Spleen (tissue), 11 donors: ENCODE measurements at regions not wholly inside any gene's neighbourhood (a gene's known extent, or its start where the extent isn't known, plus 50 kb on each side); places are given as distances from the start of the nearest gene placed in this dataset.

ENCODE experiments used
- DNase-seq: peaks from one replicate; pipeline ENCODE4 v3.0.0-alpha.2; 2020
- H3K27ac ChIP-seq, 8 donors: fragments of 200-600 bp; sonication (generic) in 7 of 8; 1 replicate in 4 of 8; 2 replicates in 4 of 8; pipeline versions ENCODE4 v1.5.0 to v1.8.0; 2016 to 2021; ENCODE audit warnings: inconsistent platforms in 4 of 8, mild to moderate bottlenecking in 4 of 8, moderate library complexity in 1 of 8
- H3K27me3 ChIP-seq, 7 donors: fragments of 200-600 bp; sonication (generic) in 6 of 7; replicated peaks in 1 of 7; 1 replicate in 4 of 7; 2 replicates in 3 of 7; pipeline versions ENCODE4 v1.5.0 to v1.8.0; 2016 to 2021; ENCODE audit warnings: inconsistent platforms in 3 of 7, mild to moderate bottlenecking in 1 of 7
- H3K36me3 ChIP-seq, 6 donors: fragments of 200-600 bp; sonication (generic) in 5 of 6; 1 replicate in 4 of 6; 2 replicates in 2 of 6; pipeline versions ENCODE4 v1.5.0 to v1.8.0; 2016 to 2021; ENCODE audit warnings: inconsistent platforms in 2 of 6
- H3K4me1 ChIP-seq, 6 donors: fragments of 200-600 bp; sonication (generic) in 5 of 6; 1 replicate in 3 of 6; 2 replicates in 3 of 6; pipeline versions ENCODE4 v1.5.0 to v1.8.0; 2016 to 2021; ENCODE audit warnings: inconsistent platforms in 3 of 6
- H3K4me3 ChIP-seq, 8 donors: fragments of 200-600 bp; sonication (generic) in 7 of 8; 1 replicate in 4 of 8; 2 replicates in 4 of 8; pipeline versions ENCODE4 v1.5.0 to v1.8.0; 2016 to 2021; ENCODE audit warnings: inconsistent platforms in 4 of 8, mild to moderate bottlenecking in 4 of 8, moderate library complexity in 2 of 8
- H3K9me3 ChIP-seq, 8 donors: fragments of 200-600 bp; sonication (generic) in 7 of 8; 1 replicate in 4 of 8; 2 replicates in 4 of 8; pipeline versions ENCODE4 v1.5.0 to v1.8.0; 2016 to 2021; ENCODE audit warnings: inconsistent platforms in 4 of 8
- CTCF ChIP-seq, 11 experiments: fragments of 200-600 bp in 7 of 11; fragments of 450-650 bp in 4 of 11; sonication (generic) in 4 of 11; IDR thresholded peaks in 8 of 11; conservative IDR thresholded peaks in 3 of 11; 1 replicate in 7 of 11; 2 replicates in 4 of 11; pipeline versions ENCODE4 v1.4.0 to v1.8.0; 2016 to 2021; ENCODE audit warnings: antibody characterized with exemption in 11 of 11, inconsistent platforms in 4 of 11, mild to moderate bottlenecking in 1 of 11
- POLR2A ChIP-seq, 3 donors: fragments of 450-650 bp; IDR thresholded peaks; one replicate each; pipeline ENCODE4 v1.5.1; 2017; ENCODE audit warnings: antibody characterized with exemption in 3 of 3, mild to moderate bottlenecking in 1 of 3
- POLR2AphosphoS5 ChIP-seq, 3 donors: sonication (generic); formaldehyde crosslinking; IDR thresholded peaks; one replicate each; pipeline ENCODE4 v1.5.1; 2017; ENCODE audit warnings: antibody characterized with exemption in 3 of 3
- WGBS, 5 donors: extraction: QIAGEN DNeasy Blood & Tissue Kit in 3 of 5; methylation state at CpG; one replicate each; pipeline versions ENCODE4 v1.1.5 to v1.1.7; 2013 to 2018; 5-methylcytosine and 5-hydroxymethylcytosine counted together
- intact Hi-C: fragments of 100-400 bp; cut with DNase I; formaldehyde crosslinking; loops from one replicate; pipeline ENCODE4 v1.15.0; 2023; ENCODE audit warnings: low total_unique reads
- donor health status: healthy with polysubstance abuse.
- donor health status: DM: no; HTN: no; CAD: no; lungs with moderate emphysema.
- donor health status: DM: no; HTN: no; CAD: no.
- donor health status: Bipolar disorder and iron deficiency.
- donor health status: healthy.
- donor health status: DM: no; HTN: no; CAD: no.
- donor health status: DM: yes; HTN: yes; CAD: no.

DNA sequence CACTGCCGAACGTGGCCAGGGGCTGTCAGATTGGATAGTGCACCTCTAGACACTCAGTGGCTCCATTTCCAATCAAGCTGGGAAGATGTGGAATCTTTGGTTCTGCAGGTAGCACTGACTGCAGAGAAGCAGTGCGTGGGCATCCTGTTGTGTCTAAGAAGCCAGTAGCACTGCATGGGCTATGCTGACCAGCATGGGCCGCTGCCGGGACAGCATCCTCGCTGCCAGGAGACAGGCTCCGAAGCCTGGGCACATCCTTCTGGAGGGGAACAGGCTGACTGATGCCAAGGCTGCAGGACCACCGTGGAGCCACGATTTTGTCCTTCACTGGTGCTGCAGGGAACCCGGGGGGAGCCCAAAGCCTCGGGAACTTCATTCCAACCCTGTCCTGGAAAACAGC, 649.4 kb downstream of the NPHP4 start:
- DNase-seq: no peak
- H3K4me3 ChIP-seq: no peak overlapping the region
- H3K27ac ChIP-seq: no peak overlapping the region
- TF ChIP-seq CTCF (IDR thresholded peaks at IDR 0.05 in 8 of 11, conservative IDR thresholded peaks at IDR 0.05 in 3 of 11) (no peak), POLR2AphosphoS5 (IDR thresholded peaks at IDR 0.05) (no peak), POLR2A (IDR thresholded peaks at IDR 0.05) (no peak)
- WGBS, 5 donors: 63 to 89% (median 83%) methylated on average over 8 to 11 of the region's 11 CpGs
- intact Hi-C loops: no loop called here
- H3K4me1 ChIP-seq: no peaks in the 10 kb centered on the region
- H3K27me3 ChIP-seq: no peaks in the 10 kb centered on the region
- no peaks in the 10 kb centered on the region for H3K36me3 ChIP-seq
- H3K9me3 ChIP-seq: no peaks in the 10 kb centered on the region

DNA sequence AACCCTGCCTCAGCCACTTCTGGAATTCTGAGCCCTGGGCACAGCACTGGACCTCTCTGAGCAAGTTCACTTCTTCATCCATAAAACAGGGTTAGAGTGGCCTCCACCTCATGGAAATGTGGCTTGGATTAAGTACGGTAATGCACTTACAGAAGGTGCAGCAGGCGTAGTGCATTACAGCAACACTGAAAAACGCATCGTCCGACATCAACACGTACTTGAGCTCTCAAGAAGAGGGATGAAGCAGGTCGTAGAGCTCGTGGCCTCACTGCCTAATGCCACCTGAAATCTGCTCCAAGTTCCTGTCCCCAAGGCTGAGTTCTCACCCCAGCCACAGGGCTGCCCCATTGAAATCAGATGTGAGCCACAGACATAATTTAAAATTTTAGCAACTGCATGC, 650.1 kb downstream of the NPHP4 start:
- TF ChIP-seq CTCF (IDR thresholded peaks at IDR 0.05 in 8 of 11, conservative IDR thresholded peaks at IDR 0.05 in 3 of 11) (no peak), POLR2A (IDR thresholded peaks at IDR 0.05) (no peak), POLR2AphosphoS5 (IDR thresholded peaks at IDR 0.05) (no peak)
- Histone ChIP-seq H3K4me1 (no peaks in the 10 kb centered on the region), H3K27ac (no peak overlapping the region), H3K9me3 (no peaks in the 10 kb centered on the region), H3K36me3 (no peaks in the 10 kb centered on the region), H3K4me3 (no peak overlapping the region), H3K27me3 (no peaks in the 10 kb centered on the region)
- no peak for DNase-seq
- 78 to 91% (median 84%) methylated on average over 8 of the region's 8 CpGs for WGBS, 5 donors
- intact Hi-C loops: no loop called here

DNA sequence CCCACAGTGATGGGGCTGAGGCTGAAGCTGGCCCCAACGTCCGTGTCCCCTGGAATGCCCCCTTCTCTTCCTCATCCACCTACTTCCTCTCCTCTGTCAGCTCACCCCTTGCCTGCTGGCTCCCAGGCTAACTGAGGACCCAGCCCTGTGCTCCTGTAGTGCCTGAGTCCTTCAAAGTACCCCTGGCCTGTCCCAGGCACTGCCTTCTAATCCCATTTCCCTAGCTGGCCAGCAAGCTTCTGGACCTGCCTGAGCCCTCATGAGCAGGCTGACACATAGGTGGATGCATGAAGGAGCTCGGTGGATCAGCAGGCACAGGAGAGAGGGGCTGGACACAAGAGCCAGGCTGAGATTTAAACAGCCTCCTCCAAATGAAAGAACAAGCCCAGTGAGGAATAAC, 650.8 kb downstream of the NPHP4 start:
- no peaks in the 10 kb centered on the region for H3K9me3 ChIP-seq
- no peaks in the 10 kb centered on the region for H3K27me3 ChIP-seq
- no peak overlapping the region for H3K27ac ChIP-seq
- DNase-seq: no peak
- no peaks in the 10 kb centered on the region for H3K36me3 ChIP-seq
- no peak overlapping the region for H3K4me3 ChIP-seq
- no peaks in the 10 kb centered on the region for H3K4me1 ChIP-seq
- intact Hi-C loops: no loop called here
- TF ChIP-seq POLR2A (IDR thresholded peaks at IDR 0.05): no peak
- TF ChIP-seq CTCF (IDR thresholded peaks at IDR 0.05 in 8 of 11, conservative IDR thresholded peaks at IDR 0.05 in 3 of 11): no peak
- TF ChIP-seq POLR2AphosphoS5 (IDR thresholded peaks at IDR 0.05): no peak
- WGBS, 5 donors: 40 to 61% (median 54%) methylated on average over 3 of the region's 3 CpGs

DNA sequence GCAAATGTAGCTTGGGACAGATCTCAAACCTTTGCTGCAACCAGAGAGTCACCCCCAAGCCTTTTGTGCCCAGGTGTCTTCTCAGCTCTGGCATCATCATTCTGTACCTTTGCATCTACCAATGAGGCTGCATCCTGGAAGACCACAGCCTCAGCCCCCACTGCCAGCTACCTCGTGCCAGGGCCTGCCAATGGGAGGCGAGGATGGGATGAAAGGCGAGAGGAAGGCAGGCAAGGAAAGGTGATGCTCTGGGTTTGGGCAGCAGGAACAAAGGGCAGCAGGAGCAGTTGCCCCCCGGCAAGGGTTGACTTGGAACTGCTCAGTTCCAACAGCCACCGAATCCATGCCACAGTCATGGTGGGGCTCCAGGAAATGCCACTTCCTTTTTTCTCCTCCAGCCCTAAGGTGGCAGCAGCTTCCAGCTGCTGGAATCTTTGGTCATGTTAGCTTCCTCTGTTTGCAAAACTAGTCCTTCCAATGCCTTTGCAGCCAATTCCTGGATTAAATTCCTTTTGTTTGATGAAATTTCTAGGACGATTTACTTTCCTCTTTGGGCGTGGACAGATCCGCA, 651.6 kb downstream of the NPHP4 start:
- no peak for DNase-seq
- Histone ChIP-seq H3K4me3 (no peak overlapping the region), H3K4me1 (no peaks in the 10 kb centered on the region), H3K27me3 (no peaks in the 10 kb centered on the region), H3K36me3 (no peaks in the 10 kb centered on the region), H3K9me3 (no peaks in the 10 kb centered on the region), H3K27ac (no peak overlapping the region)
- no peak for TF ChIP-seq POLR2AphosphoS5 (IDR thresholded peaks at IDR 0.05)
- 71 to 81% (median 78%) methylated on average over 8 of the region's 8 CpGs for WGBS, 5 donors
- intact Hi-C loops: no loop called here

DNA sequence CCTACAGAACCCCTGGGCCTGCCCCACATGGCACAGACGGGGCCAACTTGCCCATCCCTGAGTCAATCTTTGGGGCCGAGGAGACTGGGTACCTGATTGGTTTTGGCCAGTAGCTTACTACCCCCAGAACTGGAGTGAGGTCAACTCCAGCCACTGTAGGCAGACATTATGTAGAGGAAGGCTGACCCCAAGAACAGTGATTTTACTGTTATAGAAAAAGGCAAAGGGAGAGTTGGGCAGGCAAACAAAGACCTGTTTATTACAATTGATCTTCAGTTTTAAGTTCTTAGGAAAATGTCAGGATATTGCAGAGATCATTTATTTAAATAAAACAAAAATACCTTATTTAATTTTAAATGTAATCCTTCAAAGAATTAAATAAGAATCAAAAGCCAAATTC, 653.8 kb downstream of the NPHP4 start:
- H3K9me3 ChIP-seq: no peaks in the 10 kb centered on the region
- H3K27me3 ChIP-seq: no peaks in the 10 kb centered on the region
- DNase-seq: no peak
- WGBS, 5 donors: 55 to 87% (median 82%) methylated on average over 2 of the region's 2 CpGs
- H3K36me3 ChIP-seq: no peaks in the 10 kb centered on the region
- intact Hi-C loops: no loop called here
- TF ChIP-seq POLR2AphosphoS5 (IDR thresholded peaks at IDR 0.05) (no peak), CTCF (IDR thresholded peaks at IDR 0.05 in 8 of 11, conservative IDR thresholded peaks at IDR 0.05 in 3 of 11) (no peak), POLR2A (IDR thresholded peaks at IDR 0.05) (no peak)
- H3K4me1 ChIP-seq: no peaks in the 10 kb centered on the region
- H3K4me3 ChIP-seq: no peak overlapping the region
- H3K27ac ChIP-seq: no peak overlapping the region
